ENCODE measurements at regions not wholly inside any gene's neighbourhood (a gene's known extent, or its start where the extent isn't known, plus 50 kb on each side); places are given as distances from the start of the nearest gene placed in this dataset.

DNA sequence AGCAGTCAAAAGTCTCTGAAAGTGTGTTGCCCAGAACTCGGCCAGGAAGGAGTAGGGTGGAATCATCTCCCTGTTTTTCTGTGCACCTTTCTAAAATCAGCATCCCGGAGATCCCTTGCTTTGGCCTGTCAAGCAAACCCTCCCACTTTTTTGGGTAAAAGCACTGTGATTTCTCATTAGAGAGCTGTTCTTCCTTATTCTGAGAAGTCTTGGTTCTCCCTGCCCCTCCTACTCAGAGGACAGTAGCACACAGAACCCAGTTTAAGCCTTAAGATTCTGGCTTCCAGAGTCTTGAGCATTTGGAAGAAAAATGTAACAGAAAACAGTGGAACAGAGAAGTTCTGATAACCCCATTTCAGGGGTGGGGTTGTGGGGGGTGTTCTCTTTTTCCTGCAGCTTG is 52.6 kb upstream of the KATNAL1 start:
- Histone ChIP-seq H3K79me2 (no peaks in the 10 kb centered on the region), H3K4me3 (no peak overlapping the region), H3K36me3 (replicated peaks; ENCODE audit: insufficient read depth, low read depth) (no peaks in the 10 kb centered on the region), H3K27me3 (no peaks in the 10 kb centered on the region), H3K27ac (no peak overlapping the region), H3K9me2 (replicated peaks; ENCODE audit: insufficient read depth) (no peaks in the 10 kb centered on the region), H3K4me2 (no peak overlapping the region), H3K9me3 (ENCODE audit: low read depth) (no peaks in the 10 kb centered on the region), H3K4me1 (ENCODE audit: insufficient read depth) (peaks cover 13% of the 10 kb centered on the region), H2AFZ (no peak overlapping the region), H4K20me1 (ENCODE audit: insufficient read depth, poor library complexity, severe bottlenecking) (no peaks in the 10 kb centered on the region)
- DNase-seq (ENCODE audit: low spot score) = no peak
- no peak for TF ChIP-seq EZH2 (IDR thresholded peaks at IDR 0.05; ENCODE audit: borderline replicate concordance)
- TF ChIP-seq CTCF (IDR thresholded peaks at IDR 0.05; ENCODE audit: poor library complexity) = no peak
- no peak for TF ChIP-seq EZH2phosphoT487 (IDR thresholded peaks at IDR 0.05; ENCODE audit: low read depth, severe bottlenecking, unreplicated experiment)
- WGBS (ENCODE audit: low lambda C conversion rate, missing lambda C conversion rate) = 94% methylated on average over 2 of the region's 2 CpGs

DNA sequence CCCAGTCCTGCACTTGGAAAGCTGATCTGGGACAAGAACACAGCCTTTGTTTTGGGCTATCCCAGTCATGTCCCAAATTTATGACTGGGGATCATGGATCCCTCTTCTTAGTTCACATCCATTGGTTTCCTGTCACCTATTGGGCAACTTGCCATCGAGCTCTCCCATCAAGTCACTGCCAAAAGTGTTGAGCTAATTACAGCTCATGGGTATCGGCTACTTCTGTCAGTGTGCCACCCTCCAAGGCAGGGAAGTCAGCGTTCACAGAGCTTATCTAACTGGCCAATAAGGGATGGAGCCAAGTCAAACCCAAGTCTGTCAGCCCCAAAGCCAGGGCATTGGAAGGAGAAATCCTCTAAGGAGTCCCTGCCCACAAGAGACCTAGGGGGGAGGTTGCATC is 53.2 kb upstream of the KATNAL1 start:
- Histone ChIP-seq H3K9me2 (replicated peaks; ENCODE audit: insufficient read depth) (no peaks in the 10 kb centered on the region), H3K9me3 (ENCODE audit: low read depth) (no peaks in the 10 kb centered on the region), H3K27ac (no peak overlapping the region), H3K4me2 (no peak overlapping the region), H4K20me1 (ENCODE audit: insufficient read depth, poor library complexity, severe bottlenecking) (no peaks in the 10 kb centered on the region), H3K36me3 (replicated peaks; ENCODE audit: insufficient read depth, low read depth) (no peaks in the 10 kb centered on the region), H2AFZ (no peak overlapping the region), H3K79me2 (no peaks in the 10 kb centered on the region), H3K4me3 (no peak overlapping the region), H3K27me3 (no peaks in the 10 kb centered on the region), H3K4me1 (ENCODE audit: insufficient read depth) (peaks cover 10% of the 10 kb centered on the region)
- WGBS (ENCODE audit: low lambda C conversion rate, missing lambda C conversion rate) = 90% methylated on average over 3 of the region's 3 CpGs
- DNase-seq (ENCODE audit: low spot score) = no peak
- TF ChIP-seq CTCF (IDR thresholded peaks at IDR 0.05; ENCODE audit: poor library complexity) (no peak), EZH2 (IDR thresholded peaks at IDR 0.05; ENCODE audit: borderline replicate concordance) (no peak), EZH2phosphoT487 (IDR thresholded peaks at IDR 0.05; ENCODE audit: low read depth, severe bottlenecking, unreplicated experiment) (no peak)

GRCh38 chr13:30362005-30362788 is 54.8 kb upstream of the KATNAL1 start:
- Histone ChIP-seq H3K9me2 (replicated peaks; ENCODE audit: insufficient read depth) (no peaks in the 10 kb centered on the region), H3K4me2 (no peak overlapping the region), H4K20me1 (ENCODE audit: insufficient read depth, poor library complexity, severe bottlenecking) (no peaks in the 10 kb centered on the region), H2AFZ (no peak overlapping the region), H3K27me3 (no peaks in the 10 kb centered on the region), H3K4me1 (ENCODE audit: insufficient read depth) (peaks cover 10% of the 10 kb centered on the region), H3K27ac (no peak overlapping the region), H3K36me3 (replicated peaks; ENCODE audit: insufficient read depth, low read depth) (no peaks in the 10 kb centered on the region), H3K79me2 (no peaks in the 10 kb centered on the region), H3K9me3 (ENCODE audit: low read depth) (no peaks in the 10 kb centered on the region), H3K4me3 (no peak overlapping the region)
- TF ChIP-seq EZH2 (IDR thresholded peaks at IDR 0.05; ENCODE audit: borderline replicate concordance) = no peak
- TF ChIP-seq CTCF (IDR thresholded peaks at IDR 0.05; ENCODE audit: poor library complexity) = no peak
- TF ChIP-seq EZH2phosphoT487 (IDR thresholded peaks at IDR 0.05; ENCODE audit: low read depth, severe bottlenecking, unreplicated experiment) = no peak
- 87% methylated on average over 6 of the region's 6 CpGs for WGBS (ENCODE audit: low lambda C conversion rate, missing lambda C conversion rate)
- DNase-seq (ENCODE audit: low spot score) = no peak

Measured in hepatocyte (in vitro differentiated cells).